Stimulated activated CD4-positive, alpha-beta T cell treated with anti-CD3 and anti-CD28 coated beads, Interleukin-12 subunit alpha, Interleukin-12 subunit beta, amount 100 ng/mL, for 24 hours (primary cell): ENCODE measurements at regions not wholly inside any gene's neighbourhood (a gene's known extent, or its start where the extent isn't known, plus 50 kb on each side); places are given as distances from the start of the nearest gene placed in this dataset.
"Not testable (repeated sequence)": the region's sequence is repeated elsewhere in the genome, so short reads cannot be mapped to it uniquely, and the experiment has no call there.

Experiments used
- DNase-seq, 2 experiments: peaks; one replicate each; pipeline ENCODE4 v3.0.0-alpha.2; 2020; ENCODE audit warnings: low read depth in 2 of 2

DNA sequence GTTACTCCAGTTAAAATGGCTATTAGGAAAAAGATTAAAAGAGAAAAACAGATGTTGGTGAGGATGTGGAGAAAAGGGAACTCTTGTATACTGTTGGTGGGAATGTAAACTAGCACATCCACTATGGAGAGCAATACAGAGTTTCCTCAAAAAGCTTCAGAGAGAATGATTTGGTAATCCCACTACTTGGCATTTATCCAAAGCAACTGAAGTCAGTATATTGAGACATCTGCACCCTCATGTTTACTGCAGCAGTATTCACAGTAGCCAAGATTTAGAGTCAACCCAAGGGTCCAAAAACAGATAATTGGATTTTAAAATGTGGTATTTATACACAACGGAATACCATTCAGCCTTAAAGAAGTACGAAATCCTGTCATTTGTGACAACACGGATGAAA, 469.5 kb downstream of the QKI start:
- DNase-seq, result no peak

DNA sequence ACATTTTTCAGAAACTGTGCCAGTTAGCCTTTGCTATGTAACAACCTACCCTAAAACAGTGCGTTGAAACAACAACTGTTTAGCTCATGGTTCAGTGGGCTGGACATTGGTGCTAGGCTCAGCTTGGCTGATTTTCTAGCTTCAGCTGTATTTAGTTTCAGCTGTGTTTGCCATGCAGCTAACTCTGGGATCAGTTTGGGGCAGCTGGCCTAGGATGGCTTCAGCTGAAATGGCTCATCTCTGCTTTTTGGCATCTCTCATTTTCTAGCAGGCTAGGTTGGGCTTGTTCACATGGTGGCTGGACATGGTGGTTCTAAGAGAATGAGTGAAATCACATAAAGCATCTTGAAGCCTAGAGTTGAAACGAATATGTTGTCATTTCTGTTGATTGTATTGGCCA, 464.2 kb downstream of the QKI start:
- no peak for DNase-seq

DNA sequence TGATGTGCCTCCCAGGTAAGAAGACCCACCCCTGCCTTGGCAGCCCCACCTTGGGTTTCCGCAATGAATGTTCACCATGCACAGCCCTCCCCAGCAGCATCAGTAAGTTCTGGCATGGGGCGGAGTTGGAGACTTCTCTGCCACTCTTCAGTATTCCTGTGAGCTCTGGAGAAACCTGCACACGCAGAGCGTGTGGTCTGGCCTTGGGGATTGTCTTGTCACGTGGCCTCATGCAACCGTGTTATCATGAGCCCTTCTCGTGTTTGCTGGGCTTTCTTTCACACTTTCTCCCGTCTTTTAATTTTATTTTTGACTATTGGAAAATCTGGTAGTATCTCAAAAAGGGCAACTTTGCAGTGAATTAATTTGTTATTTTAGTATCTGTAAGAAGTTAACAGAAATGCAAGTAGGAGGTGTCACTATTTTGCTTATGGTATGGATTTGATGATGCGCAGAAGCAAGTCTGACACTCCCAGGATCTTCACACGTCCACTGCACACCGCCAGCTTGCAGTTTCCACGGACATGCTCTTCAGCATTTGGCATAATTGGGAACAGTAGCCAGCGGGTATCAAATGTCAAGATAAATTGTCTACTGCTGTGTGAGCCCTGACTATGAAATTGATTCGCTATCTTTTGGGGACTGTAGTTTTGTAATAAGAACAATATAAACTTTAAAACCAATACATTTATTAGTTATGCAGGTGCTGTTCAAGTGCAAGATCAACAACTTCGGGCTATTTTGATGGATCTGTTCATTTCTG, 463.5 kb downstream of the QKI start:
- no peak for DNase-seq

DNA sequence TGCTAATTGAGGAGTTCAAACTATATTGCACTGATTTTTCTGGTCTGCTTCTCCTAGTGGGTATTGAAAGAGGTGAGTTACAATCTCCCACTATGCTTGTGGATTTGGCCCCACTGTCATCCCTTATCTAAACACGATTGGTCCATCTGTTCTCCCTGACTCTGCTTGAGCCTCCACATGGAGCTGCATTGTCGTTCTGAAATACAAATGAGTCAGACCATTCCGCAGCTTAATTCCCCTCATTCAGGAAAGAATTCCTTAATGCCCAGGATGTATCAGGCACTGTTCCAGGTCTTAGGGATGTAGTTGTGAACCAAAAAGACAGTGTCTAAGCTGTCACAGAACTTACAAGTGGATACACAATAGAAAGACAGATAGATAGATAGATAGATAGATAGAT, 461.9 kb downstream of the QKI start:
- no peak for DNase-seq

DNA sequence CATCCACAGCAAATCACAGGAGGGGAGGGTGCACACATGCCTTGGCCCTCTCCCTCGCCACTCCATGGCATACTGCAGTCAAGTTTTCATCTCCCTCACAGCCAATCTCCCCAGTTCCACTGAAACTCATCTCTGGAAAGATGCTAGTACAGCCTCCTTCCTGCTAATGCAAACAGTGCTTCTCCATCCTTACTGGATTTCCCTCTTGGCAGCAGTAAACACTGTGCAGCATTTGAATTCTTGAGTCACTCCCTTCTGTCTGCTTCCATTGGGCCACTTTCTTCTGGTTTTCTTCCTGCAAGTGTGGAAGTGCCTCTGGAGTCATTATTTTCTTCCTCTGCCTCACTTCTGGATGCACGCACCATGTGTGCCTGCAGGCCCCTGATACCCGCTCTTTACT, 460.3 kb downstream of the QKI start:
- no peak for DNase-seq

DNA sequence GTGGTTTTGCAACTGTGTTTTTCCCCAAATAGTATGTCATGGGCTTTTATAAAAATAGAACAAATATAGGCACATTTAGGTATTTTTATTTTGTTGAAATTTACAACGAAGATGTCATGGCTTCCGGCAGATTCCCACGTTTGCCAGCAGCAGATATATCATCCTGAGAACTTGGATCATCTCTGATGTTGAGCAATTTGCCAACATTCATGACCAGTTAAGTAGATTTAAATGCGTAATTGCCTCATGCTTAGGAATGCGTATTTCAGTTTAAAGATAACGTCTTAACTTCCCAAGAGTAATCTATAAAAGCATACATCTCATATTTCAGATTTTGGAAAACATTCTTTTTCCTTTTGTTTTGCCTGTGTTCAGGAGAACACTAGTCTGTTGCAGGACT, 457.8 kb downstream of the QKI start:
- no peak for DNase-seq

DNA sequence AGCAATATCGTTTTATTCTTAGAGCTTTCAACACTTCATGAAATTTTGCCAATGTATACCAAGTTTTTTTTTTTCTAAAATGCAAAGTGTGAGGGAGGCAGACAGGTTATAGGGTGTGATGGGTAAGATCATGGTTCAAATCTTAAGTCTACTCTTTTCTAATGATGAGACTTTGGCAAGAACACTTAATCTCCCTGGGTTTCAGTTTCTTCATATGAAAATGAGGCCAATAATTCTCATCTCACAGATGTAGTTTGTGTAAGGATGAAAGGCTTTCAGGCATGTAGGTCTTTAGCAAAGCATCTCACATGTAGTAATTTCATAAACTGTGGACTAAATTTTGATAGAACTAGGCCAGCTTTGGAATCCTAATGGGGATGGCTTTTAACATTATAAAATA, 457.1 kb downstream of the QKI start:
- no peak for DNase-seq

DNA sequence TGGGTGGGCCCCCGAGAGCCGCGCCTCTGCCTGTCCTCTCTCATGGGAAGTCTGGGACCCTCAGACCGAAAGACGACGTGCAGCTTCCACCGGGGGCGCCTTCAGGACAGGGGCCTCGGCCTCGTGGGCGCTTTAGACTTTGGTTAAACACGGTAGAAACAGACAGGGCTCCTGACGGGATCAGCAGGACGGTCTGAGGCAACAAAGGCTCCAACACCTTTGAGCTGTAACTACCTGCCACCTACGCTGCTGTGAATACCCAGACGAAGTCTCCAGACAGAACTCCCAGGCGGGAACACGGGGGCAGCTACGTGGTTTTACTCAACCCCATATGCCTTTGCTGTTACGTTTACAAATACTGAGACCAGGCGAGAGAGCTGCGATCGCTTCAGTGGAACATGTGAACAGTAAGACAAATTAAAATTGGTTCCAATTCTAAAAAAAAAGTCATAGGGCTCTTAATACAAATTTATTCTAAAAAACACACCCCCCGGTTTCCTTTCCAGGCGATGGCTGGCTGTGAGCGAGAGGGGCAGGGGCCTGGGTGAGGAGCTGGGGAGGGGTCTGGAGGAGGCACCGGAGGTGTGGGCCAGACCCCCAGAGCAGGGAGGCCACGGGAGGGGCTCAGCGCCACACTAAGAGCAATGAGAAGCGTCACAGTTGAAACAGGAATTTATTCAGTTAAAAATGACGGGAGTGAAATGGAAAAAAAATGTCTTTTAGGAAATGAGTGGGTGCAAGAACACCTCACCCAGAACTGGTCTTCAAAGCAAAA, 453.2 kb downstream of the QKI start:
- DNase-seq, result no peak

DNA sequence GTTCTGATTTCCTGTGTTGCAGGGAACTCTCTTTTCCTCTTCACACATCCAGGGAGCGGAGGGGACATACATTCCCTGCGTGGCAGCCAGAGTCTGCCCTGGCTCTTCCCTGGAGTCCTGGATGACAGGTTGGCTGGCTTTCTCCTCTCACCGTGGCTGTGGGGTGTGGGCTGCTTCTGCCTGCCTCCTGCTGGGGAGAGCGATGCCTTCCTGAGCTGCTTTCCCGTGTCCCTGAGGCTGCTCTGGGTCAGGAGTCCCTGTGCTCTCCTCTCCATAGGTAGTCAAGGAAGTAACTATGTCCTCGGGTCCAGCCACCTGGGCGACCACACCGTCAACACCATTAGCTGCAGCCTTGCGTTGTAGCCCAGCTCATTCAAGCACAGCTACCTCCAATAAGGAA, 451.7 kb downstream of the QKI start:
- no peak for DNase-seq

DNA sequence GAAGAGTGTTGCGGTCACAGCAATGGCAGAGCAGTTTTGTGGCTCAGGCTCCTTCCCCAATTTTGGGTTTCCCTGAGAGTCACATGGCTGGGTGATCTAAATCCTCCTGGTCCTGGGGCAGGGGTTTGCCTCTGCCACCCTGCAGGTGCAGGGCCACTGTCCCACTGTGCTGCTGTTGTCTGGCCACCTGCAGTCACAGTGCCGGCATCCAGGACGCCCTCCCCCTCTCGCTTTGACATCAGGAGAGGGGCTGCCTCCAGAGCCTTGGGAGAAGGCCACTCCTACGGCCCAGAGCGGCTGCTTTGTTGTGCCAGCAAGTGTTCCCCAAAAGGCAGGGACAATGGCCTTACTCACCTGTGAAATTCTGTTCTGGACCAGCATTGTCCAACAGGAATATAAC, 449.0 kb downstream of the QKI start:
- DNase-seq, result no peak

DNA sequence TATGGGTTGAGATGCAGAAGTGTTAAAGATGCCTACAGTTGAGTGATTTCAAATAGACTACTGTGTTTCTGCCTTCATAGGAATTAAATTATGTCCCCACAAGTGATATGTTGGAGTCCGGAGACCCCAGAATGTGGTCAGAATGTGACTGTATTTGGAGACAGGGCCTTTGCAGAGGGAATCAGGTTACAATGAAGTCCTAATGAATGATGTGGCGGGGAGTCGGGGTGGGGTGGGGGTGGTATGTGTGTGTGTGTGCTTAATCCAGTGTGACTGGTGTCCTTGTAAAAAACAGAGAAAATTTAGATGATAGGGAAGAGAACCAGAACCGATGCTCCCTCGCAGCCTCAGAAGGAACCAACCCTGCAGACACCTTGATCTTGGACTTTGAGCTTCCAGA, 448.2 kb downstream of the QKI start:
- DNase-seq, result no peak

DNA sequence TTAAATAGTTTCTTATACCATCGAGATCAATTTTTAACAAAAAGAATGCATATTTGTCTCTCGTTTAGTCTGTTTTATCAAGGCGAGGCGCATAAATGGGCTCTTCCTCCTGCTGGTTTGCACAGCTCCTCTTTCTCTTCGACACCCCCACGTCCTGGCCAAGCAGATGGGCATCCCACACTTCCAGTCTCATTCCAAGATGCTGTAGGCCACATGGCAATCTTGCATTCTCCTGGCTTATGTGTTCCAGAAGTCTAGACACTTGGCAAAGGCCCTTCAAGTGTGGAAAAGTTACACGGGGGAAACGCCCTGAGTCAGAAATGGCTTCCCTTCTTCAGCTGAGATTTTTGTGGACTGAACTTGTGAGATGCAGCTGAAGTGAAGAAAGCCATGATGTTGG, 447.1 kb downstream of the QKI start:
- DNase-seq, result no peak

DNA sequence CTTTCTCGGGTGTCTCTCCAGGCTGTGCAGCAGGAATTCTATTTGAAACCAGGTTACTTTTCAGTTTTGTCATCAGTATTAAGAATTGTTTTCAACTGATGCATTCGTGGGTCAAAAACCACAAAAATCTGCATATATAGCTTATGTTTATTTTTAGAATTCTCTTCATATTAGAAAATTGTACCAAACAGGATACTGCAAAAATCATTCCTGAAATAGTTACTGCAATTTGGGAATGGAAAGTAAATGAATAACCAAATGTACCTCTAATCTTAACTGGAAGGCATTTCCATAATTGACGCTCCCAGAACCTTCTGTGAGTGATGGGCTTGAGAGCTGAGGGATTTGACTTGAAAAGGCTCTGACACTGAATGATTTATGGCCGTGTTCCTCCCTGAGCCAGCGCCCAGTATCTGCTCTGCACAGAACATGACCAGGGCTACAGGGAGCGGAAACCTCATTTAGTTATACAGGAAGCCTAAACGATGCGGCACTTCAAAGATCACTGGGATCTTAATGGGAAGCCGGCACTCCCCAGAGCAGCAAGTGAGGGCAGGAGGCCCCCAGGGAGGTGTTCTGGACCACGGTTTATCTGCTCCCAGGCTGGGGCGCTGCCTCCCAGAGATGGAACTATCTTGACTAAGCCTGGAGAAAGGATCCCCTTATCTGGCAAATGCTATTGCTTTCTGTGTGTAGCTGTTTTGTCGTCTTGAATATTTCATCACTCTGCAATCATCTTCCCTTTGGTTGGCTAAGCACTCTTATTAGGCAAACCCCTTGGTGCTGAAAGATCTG, 446.0 kb downstream of the QKI start:
- no peak for DNase-seq

DNA sequence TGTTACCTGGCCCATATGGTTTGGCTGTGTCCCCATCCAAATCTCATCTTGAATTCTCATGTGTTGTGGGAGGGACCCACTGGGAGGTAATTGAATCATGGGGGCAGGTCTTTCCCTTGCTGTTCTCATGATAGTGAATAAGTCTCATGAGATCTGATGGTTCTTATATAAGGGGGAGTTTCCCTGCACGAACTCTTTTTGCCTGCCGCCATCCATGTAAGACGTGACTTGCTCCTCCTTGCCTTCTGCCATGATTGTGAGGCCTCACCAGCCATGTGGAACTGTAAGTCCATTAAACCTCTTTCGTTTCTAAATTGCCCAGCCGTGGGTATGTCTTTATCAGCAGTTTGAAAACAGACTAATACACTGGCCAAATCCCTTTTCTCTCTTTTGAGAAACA, 444.4 kb downstream of the QKI start:
- DNase-seq, result not testable (repeated sequence)

DNA sequence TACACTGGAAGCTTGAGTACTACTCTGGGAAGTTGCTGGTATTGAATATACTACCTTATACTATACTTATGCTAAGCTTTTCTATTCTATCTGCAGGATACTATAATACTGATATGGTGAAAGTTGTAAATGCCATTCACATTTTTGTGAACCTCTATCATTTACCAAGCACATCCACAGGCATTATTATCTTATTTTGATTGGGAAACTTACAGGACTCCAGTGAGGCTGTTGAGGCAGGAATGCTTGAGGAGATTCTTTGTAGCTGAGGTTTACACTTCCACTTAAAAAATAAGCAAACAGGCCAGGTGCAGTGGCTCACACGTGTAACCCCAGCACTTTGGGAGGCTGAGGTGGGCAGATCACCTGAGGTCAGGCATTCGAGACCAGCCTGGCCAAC, 442.9 kb downstream of the QKI start:
- no peak for DNase-seq

DNA sequence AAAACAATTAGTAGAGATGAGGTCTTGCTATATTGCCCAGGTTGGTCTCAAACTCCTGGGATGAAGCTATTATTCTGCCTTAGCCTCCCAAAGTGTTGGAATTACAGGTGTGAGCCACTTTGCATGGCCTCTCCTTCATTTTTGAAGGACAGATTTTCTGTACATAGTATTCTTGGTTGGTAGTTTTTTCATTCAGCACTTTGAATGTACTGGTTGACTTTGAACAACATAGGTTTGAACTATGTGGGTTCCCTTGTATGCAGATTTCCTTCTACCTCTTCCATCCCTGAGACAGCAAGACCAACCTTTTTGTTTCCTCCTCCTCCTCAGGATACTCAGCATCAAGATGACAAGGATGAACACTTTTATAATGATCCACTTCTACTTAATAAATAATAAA, 436.4 kb downstream of the QKI start:
- no peak for DNase-seq

DNA sequence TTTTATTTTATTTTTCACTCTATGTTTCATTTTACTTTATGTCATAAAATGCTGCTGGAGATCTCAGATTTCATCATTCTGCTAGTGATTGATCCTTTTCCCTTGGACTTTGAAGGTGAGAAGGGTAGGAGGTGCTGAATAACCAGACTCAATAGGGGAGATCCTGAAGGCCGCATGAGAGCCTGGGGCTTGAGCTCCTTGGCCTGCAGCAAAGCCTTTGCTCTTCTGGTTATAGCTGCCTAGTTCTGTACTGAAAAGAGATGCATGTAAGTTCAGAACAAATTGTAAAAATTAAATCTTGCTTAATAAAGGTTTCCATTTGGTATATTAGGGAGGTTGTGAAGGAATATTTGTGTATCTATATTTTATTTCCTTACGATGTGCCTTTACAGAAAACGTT, 430.2 kb downstream of the QKI start:
- no peak for DNase-seq

DNA sequence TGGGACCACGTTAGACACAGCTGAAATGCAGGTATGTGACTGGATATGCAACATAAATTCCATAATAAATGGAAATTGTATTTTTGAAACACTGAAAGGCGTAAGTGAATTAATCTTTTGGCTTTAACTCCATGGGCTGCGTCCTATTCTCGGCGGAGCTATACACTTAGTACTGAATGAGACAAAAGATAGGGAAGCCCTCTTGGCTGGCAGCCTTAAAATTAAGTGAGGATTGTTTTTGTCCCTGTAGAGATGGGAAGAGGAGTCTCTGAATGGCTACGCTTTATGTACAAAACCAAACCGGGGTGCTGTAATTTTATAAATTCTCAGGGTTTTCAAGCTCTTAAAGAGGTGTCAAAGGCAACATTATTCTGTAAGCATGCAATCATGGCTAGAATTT, 429.8 kb downstream of the QKI start:
- DNase-seq, result no peak

DNA sequence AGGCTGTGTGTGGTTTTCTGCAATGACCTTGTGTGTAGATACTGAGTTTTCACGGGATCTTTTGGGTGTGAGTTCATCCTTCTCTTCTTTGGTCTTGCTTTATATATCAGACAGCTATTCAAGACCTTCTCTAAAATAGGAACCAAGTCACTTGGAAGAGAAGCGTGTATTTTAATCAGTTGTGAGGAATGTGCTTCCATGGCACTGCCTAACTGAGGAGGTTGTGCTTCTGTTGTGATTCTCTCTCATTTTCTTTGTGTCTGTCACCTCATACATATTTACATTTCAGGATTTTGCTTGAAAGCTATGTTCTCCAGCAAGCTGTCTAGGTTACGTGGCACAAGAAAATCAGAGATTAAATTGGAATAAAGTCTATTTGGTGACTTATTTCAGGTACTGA, 428.7 kb downstream of the QKI start:
- DNase-seq, result no peak

DNA sequence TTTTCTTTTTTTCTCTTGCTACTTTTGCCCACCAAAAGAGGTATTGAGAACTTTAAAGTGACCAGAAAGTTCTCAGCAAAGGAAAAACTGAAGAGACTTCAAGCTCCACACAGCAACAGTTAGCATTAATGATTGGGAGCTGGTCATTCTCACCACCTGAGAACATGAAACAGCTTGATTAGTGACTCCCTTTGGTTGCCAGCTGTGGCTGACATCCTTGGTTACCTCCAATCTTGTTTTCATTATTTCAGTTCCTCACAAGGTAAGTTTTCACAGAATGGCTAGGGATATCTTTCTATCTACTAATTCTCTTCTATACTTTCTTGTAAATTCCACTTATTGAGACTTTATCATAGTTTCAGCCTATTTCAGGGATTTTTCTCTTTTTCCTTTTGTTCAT, 427.9 kb downstream of the QKI start:
- no peak for DNase-seq

DNA sequence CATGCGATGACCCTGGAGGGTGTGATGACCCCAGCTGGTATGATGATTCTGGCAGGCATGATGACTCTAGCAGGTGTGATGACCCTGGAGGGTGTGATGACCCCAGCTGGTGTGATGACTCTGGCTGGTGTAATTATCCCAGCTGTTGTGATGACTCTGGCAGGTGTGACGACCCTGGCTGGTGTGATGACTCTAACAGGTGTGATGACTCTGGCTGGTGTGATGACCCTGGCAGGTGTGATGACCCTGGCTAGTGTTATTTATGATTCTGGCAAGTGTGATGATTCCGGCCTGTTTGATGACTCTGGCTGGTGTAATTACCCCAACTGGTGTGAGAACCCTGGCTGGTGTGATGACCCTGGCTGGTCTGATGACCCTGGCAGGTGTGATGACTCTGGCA, 427.2 kb downstream of the QKI start:
- no peak for DNase-seq

DNA sequence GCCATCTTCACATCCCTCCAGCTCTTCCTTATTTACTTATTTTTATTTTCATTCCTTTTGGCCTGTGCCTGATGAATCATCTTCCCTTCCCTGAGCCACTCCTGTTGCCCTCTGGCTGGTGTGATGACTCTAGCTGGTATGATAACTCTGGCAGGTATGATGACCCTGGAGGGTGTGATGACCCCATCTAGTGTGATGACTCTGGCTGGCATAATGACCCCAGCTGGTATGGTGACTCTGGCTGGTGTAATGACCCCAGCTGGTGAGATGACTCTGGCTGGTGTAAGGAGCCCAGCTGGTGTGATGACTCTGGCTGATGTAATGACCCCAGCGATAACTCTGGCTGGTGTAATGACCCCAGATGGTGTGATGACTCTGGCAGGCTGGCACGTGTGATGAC, 426.8 kb downstream of the QKI start:
- DNase-seq, result no peak

DNA sequence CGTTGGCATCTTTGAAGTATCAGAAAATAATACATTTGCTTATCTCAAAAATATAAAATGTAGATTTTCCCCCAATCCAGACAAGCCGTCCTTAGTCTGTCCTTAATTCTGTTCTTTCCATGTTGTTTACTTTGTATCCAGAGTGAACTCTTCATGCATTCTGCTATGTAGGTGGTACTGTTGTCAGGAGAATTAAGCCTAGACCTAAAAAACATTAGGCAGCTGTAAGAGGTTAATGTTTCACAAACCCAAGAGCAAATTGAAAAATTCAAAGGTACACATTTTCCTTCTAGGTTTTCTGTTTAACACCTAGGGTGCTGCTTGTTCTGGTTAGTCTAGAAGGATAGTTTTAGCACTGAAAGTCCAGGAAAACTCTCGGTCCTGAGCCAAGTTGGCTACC, 426.4 kb downstream of the QKI start:
- DNase-seq, result no peak
